D721Med (cell line): ENCODE measurements at regions not wholly inside any gene's neighbourhood (a gene's known extent, or its start where the extent isn't known, plus 50 kb on each side); places are given as distances from the start of the nearest gene placed in this dataset.

ENCODE experiments used
- DNase-seq: peaks from one replicate; pipeline ENCODE4 v3.0.0; 2011; ENCODE audit warnings: low spot score; ENCODE audit not compliant: insufficient read length
- FAIRE-seq: peaks from 2 replicates; lab custom pipeline; 2011; peaks lifted over from hg19 to GRCh38; lab: Jason Lieb, UNC
- TF ChIP-seq, protein P1 (sequence below): IDR thresholded peaks from 2 replicates; pipeline ENCODE4 v1.5.1; 2012; ENCODE audit warnings: mild to moderate bottlenecking, control low read depth; ENCODE audit not compliant: insufficient read depth; ENCODE audit errors: missing control alignments

- DNase-seq, result no peak
- TF ChIP-seq, protein P1, sequence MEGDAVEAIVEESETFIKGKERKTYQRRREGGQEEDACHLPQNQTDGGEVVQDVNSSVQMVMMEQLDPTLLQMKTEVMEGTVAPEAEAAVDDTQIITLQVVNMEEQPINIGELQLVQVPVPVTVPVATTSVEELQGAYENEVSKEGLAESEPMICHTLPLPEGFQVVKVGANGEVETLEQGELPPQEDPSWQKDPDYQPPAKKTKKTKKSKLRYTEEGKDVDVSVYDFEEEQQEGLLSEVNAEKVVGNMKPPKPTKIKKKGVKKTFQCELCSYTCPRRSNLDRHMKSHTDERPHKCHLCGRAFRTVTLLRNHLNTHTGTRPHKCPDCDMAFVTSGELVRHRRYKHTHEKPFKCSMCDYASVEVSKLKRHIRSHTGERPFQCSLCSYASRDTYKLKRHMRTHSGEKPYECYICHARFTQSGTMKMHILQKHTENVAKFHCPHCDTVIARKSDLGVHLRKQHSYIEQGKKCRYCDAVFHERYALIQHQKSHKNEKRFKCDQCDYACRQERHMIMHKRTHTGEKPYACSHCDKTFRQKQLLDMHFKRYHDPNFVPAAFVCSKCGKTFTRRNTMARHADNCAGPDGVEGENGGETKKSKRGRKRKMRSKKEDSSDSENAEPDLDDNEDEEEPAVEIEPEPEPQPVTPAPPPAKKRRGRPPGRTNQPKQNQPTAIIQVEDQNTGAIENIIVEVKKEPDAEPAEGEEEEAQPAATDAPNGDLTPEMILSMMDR, result no peak
- FAIRE-seq, result no peak
These were observed 61.2 kb upstream of the ALDH1A1 start for GRCh38 chr9:73014011-73014410.

- TF ChIP-seq, protein P1, result no peak
- DNase-seq, result no peak
- FAIRE-seq, result no peak
These were observed 59.1 kb upstream of the ALDH1A1 start for GRCh38 chr9:73011956-73012355.

- FAIRE-seq (no peak), DNase-seq (no peak)
- TF ChIP-seq, protein P1, result no peak
These were observed 58.4 kb upstream of the ALDH1A1 start for GRCh38 chr9:73011181-73011750.

DNA sequence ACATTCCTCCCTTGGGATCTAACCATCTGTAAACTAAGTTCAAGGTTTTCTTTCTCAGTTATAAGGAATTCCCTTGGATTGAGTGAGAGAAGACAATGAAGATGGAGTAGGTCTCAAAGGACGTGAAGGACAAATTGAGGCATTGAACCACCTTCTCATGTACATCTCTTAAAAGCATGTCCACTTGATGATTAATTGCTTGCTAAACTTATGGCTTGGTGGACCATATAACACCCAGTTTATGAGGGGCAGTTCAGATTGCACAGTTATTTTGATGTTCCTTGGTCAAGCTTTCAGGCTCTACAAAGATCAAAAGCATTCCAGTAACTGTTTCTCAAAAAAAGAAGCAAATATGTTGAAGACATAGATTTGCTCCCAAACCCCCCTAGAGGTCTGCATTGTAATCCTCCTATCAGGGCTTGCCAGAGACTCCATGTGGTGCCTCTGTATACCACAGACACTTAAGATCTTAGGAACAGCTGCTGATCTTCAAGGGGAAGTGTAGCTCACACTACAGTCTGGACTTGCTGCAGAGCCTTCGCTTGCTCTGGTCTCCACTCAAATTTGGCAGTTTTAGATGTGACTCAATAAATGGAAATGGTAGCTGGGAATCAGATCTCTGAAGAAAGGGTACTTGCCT, 56.9 kb upstream of the ALDH1A1 start:
- DNase-seq (no peak), FAIRE-seq (no peak)
- TF ChIP-seq, protein P1, result no peak

GRCh38 chr9:73007966-73008672, 55.3 kb upstream of the ALDH1A1 start:
- TF ChIP-seq, protein P1, result no peak
- DNase-seq (no peak), FAIRE-seq (no peak)

DNA sequence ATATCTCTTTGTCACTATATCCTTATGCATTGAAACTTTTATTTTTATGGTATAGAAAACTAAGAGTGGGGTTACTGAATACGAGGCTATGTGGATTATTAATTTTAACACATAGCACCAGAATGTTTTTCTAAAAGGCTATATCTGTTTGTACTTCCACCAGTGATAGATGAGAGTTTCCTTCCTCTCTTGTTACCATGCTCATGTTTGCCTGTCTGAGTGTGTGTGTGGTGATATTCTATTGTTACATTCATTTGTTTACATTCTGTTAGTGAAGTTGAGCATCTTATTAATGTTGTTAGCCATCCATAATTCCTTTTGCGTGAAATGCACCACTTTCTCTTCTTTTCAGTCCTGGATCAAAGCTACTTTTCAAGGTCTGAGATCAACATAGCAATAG, 54.1 kb upstream of the ALDH1A1 start:
- FAIRE-seq (no peak), DNase-seq (no peak)
- TF ChIP-seq, protein P1, result no peak
